Panc1 (cell line): ENCODE measurements at regions not wholly inside any gene's neighbourhood (a gene's known extent, or its start where the extent isn't known, plus 50 kb on each side); places are given as distances from the start of the nearest gene placed in this dataset.

Experiments
- ATAC-seq: fragments of 200-7000 bp; cut with Tn5 transposase; 2 replicates; pipeline ENCODE4 v1.9.1; 2020; ENCODE audit warnings: mild to moderate bottlenecking, moderate library complexity
- BruUV-seq: library from RNA; stranded (reverse); fragments of 400-500 nt; replicated peaks from 2 replicates; lab custom pipeline; 2021; lab: Mats Ljungman, UMichigan
- CTCF ChIA-PET: fragments of 300-600 bp; sonication (Branson Sonifier 250); formaldehyde crosslinking; loops from one replicate; lab custom pipeline; 2022; ENCODE audit warnings: antibody characterized with exemption; lab: Charles Lee
- POLR2A ChIA-PET: fragments of 300-600 bp; sonication (Branson Sonifier 250); formaldehyde crosslinking; loops from one replicate; lab custom pipeline; 2022; ENCODE audit warnings: antibody characterized with exemption; lab: Charles Lee
- DNase-seq: peaks from one replicate; pipeline ENCODE4 v3.0.0-alpha.2; 2010; ENCODE audit warnings: low read depth, low spot score
- H3K27ac ChIP-seq: 2 replicates; pipeline ENCODE4 v1.5.1; 2011; ENCODE audit warnings: mild to moderate bottlenecking, low read length, inconsistent platforms
- H3K27me3 ChIP-seq: fragments of 200-500 bp; sonication (Bioruptor generic); 2 replicates; pipeline ENCODE4 v1.6.0; 2014; ENCODE audit warnings: low read length, inconsistent platforms; ENCODE audit not compliant: control insufficient read depth, insufficient read depth
- H3K36me3 ChIP-seq: fragments of 200-500 bp; sonication (Bioruptor generic); 2 replicates; pipeline ENCODE4 v1.5.1; 2014; ENCODE audit warnings: inconsistent platforms, mild to moderate bottlenecking, low read length, moderate library complexity; ENCODE audit not compliant: control insufficient read depth, insufficient read depth
- H3K4me1 ChIP-seq: 2 replicates; pipeline ENCODE4 v1.5.1; 2011; ENCODE audit warnings: inconsistent platforms, mild to moderate bottlenecking, low read length, moderate library complexity; ENCODE audit not compliant: control insufficient read depth, insufficient read depth
- H3K4me3 ChIP-seq, 2 experiments: 2 replicates each; pipeline ENCODE4 v1.5.1; 2011 to 2012; ENCODE audit warnings: low read depth in 2 of 2, low read length in 2 of 2, mild to moderate bottlenecking in 2 of 2, inconsistent platforms in 1 of 2, moderate library complexity in 1 of 2
- H3K9me3 ChIP-seq: fragments of 200-500 bp; sonication (Bioruptor generic); 2 replicates; pipeline ENCODE4 v1.5.1; 2014; ENCODE audit warnings: low read depth, mild to moderate bottlenecking, inconsistent platforms, low read length, moderate library complexity; ENCODE audit not compliant: control insufficient read depth, insufficient read depth
- CTCF ChIP-seq: fragments of 450-650 bp; IDR thresholded peaks from 2 replicates; pipeline ENCODE4 v1.5.1; 2017; ENCODE audit warnings: mild to moderate bottlenecking
- POLR2AphosphoS5 ChIP-seq: IDR thresholded peaks from 2 replicates; pipeline ENCODE4 v1.6.1; 2012; ENCODE audit warnings: mild to moderate bottlenecking, low read depth, low read length, moderate library complexity
- REST ChIP-seq, 2 experiments: IDR thresholded peaks; 2 replicates each; pipeline ENCODE4 v1.6.1; 2011 to 2012; ENCODE audit warnings: low read depth in 2 of 2, control low read depth in 1 of 2, low read length in 1 of 2, mild to moderate bottlenecking in 1 of 2, moderate library complexity in 1 of 2; ENCODE audit not compliant: insufficient read depth in 1 of 2
- SIN3A ChIP-seq: IDR thresholded peaks from 2 replicates; pipeline ENCODE4 v1.6.1; 2012; ENCODE audit warnings: low read depth, mild to moderate bottlenecking, low read length, moderate library complexity, borderline replicate concordance; ENCODE audit not compliant: insufficient read depth
- TCF7L2 ChIP-seq: IDR thresholded peaks from 2 replicates; pipeline ENCODE4 v1.6.1; 2011; ENCODE audit warnings: mild to moderate bottlenecking, low read depth, low read length, inconsistent platforms
- in situ Hi-C: cut with HindIII; loops from 2 replicates; pipeline ENCODE4 v1.10.0; 2016; ENCODE audit warnings: low sequenced_read_pairs, low pct_unique_long_range_greater_than_20kb
- intact Hi-C: fragments of 100-400 bp; cut with micrococcal nuclease; formaldehyde crosslinking; loops from one replicate; pipeline ENCODE4 v1.10.0; 2022; ENCODE audit not compliant: unreplicated experiment

- H3K36me3 ChIP-seq, result no peaks in the 10 kb centered on the region
- H3K4me1 ChIP-seq, result no peaks in the 10 kb centered on the region
- ChIA-PET POLR2A (no interaction called here), CTCF (no interaction called here)
- intact Hi-C loops (no loop called here), in situ Hi-C loops (no loop called here)
- ATAC-seq (no peak), DNase-seq (no peak)
- TF ChIP-seq TCF7L2 (no peak), SIN3A (no peak), CTCF (no peak), POLR2AphosphoS5 (no peak), REST (IDR thresholded peaks at IDR 0.05; ENCODE audit: insufficient read depth in 1 of 2, low read depth in 2 of 2, low read length in 1 of 2) (no peak)
- no peak overlapping the region for H3K27ac ChIP-seq
- H3K4me3 ChIP-seq, result no peak overlapping the region
- 0 out of 2 replicates have a peak, but pooled peaks cover 2% of the 10 kb centered on the region for H3K27me3 ChIP-seq
- no peaks in the 10 kb centered on the region for H3K9me3 ChIP-seq
- no TSS peak for BruUV-seq
Observed at GRCh38 chr2:129797489-129798300, 181.8 kb upstream of the RAB6C start.

- no peaks in the 10 kb centered on the region for H3K36me3 ChIP-seq
- no peak overlapping the region for H3K4me3 ChIP-seq
- H3K27ac ChIP-seq, result no peak overlapping the region
- DNase-seq, result no peak
- POLR2A ChIA-PET, result no interaction called here
- in situ Hi-C loops (no loop called here), intact Hi-C loops (no loop called here)
- H3K4me1 ChIP-seq, result no peaks in the 10 kb centered on the region
- ATAC-seq, result no peak
- CTCF ChIA-PET, result no interaction called here
- no TSS peak for BruUV-seq
- no peak for TF ChIP-seq SIN3A
- TF ChIP-seq REST (IDR thresholded peaks at IDR 0.05; ENCODE audit: insufficient read depth in 1 of 2, low read depth in 2 of 2, low read length in 1 of 2), result no peak
- no peak for TF ChIP-seq POLR2AphosphoS5
- no peak for TF ChIP-seq CTCF
- no peak for TF ChIP-seq TCF7L2
- 0 out of 2 replicates have a peak, but pooled peaks cover 2% of the 10 kb centered on the region for H3K27me3 ChIP-seq
- no peaks in the 10 kb centered on the region for H3K9me3 ChIP-seq
Observed at GRCh38 chr2:129798301-129798581, 181.2 kb upstream of the RAB6C start.
